OCI-LY7 (cell line): ENCODE measurements at regions not wholly inside any gene's neighbourhood (a gene's known extent, or its start where the extent isn't known, plus 50 kb on each side); places are given as distances from the start of the nearest gene placed in this dataset.

Experiments
- BruUV-seq: library from RNA; stranded (reverse); fragments of 400-500 nt; replicated peaks from 2 replicates; lab custom pipeline; 2021; lab: Mats Ljungman, UMichigan
- CTCF ChIA-PET: fragments of 300-600 bp; sonication (Branson Sonifier 250); formaldehyde crosslinking; loops from one replicate; lab custom pipeline; 2022; ENCODE audit warnings: antibody characterized with exemption; ENCODE audit not compliant: unreplicated experiment; lab: Charles Lee
- POLR2A ChIA-PET: fragments of 300-600 bp; sonication (Branson Sonifier 250); formaldehyde crosslinking; loops from one replicate; lab custom pipeline; 2022; ENCODE audit warnings: antibody characterized with exemption; lab: Charles Lee
- DNase-seq: peaks from one replicate; pipeline ENCODE4 v3.0.0-alpha.2; 2015; ENCODE audit warnings: low spot score
- H2AFZ ChIP-seq: fragments of 200-600 bp; sonication (generic), shearing (Covaris generic); 2 replicates; pipeline ENCODE4 v1.6.1; 2014; ENCODE audit warnings: mild to moderate bottlenecking, antibody characterized with exemption, low read length, moderate library complexity
- H3K27ac ChIP-seq: fragments of 200-600 bp; sonication (generic); 2 replicates; pipeline ENCODE4 v1.5.1; 2014; ENCODE audit warnings: mixed run types, low read depth, mild to moderate bottlenecking, moderate library complexity, low read length, inconsistent platforms; ENCODE audit not compliant: poor library complexity, severe bottlenecking
- H3K36me3 ChIP-seq: fragments of 200-600 bp; sonication (generic); 2 replicates; pipeline ENCODE4 v1.6.1; 2014; ENCODE audit warnings: mild to moderate bottlenecking, antibody characterized with exemption, low read length, moderate library complexity, mixed read lengths; ENCODE audit not compliant: insufficient read depth
- H3K4me1 ChIP-seq: fragments of 200-600 bp; sonication (generic); 2 replicates; pipeline ENCODE4 v1.5.1; 2014; ENCODE audit warnings: mild to moderate bottlenecking, low read length; ENCODE audit not compliant: insufficient read depth, poor library complexity, severe bottlenecking
- H3K4me2 ChIP-seq: fragments of 200-600 bp; sonication (generic); 2 replicates; pipeline ENCODE4 v1.6.1; 2014; ENCODE audit warnings: mild to moderate bottlenecking, low read length
- H3K4me3 ChIP-seq: fragments of 200-600 bp; sonication (generic); 2 replicates; pipeline ENCODE4 v1.5.1; 2014; ENCODE audit warnings: mild to moderate bottlenecking, low read depth, low read length; ENCODE audit not compliant: poor library complexity, severe bottlenecking
- H3K79me2 ChIP-seq: fragments of 200-600 bp; sonication (generic); 2 replicates; pipeline ENCODE4 v1.6.1; 2016; ENCODE audit warnings: low read depth, mild to moderate bottlenecking, low read length, moderate library complexity, mixed read lengths; ENCODE audit not compliant: insufficient read depth
- H3K9me2 ChIP-seq: fragments of 200-600 bp; sonication (generic); 2 replicates; pipeline ENCODE4 v1.6.1; 2016; ENCODE audit warnings: mild to moderate bottlenecking, low read length, mixed read lengths; ENCODE audit not compliant: insufficient read depth
- H3K9me3 ChIP-seq: fragments of 200-600 bp; sonication (generic); 2 replicates; pipeline ENCODE4 v1.6.1; 2014; ENCODE audit warnings: mild to moderate bottlenecking, mixed run types, low read length, mixed read lengths
- H4K20me1 ChIP-seq: fragments of 200-600 bp; sonication (generic); 2 replicates; pipeline ENCODE4 v1.6.1; 2014; ENCODE audit warnings: mild to moderate bottlenecking, antibody characterized with exemption, low read length, moderate library complexity, mixed read lengths; ENCODE audit not compliant: insufficient read depth
- CTCF ChIP-seq: fragments of 200-600 bp; sonication (generic); conservative IDR thresholded peaks from 2 replicates; pipeline ENCODE4 v1.5.1; 2014; ENCODE audit warnings: mild to moderate bottlenecking, antibody characterized with exemption, low read length, moderate library complexity, mixed read lengths
- EZH2phosphoT487 ChIP-seq: fragments of 200-600 bp; sonication (generic); IDR thresholded peaks from 2 replicates; pipeline ENCODE4 v1.6.1; 2018; ENCODE audit warnings: low read depth, borderline replicate concordance, mild to moderate bottlenecking, mixed run types, antibody characterized with exemption, low read length, moderate library complexity, mixed read lengths
- intact Hi-C: fragments of 100-400 bp; cut with micrococcal nuclease; formaldehyde crosslinking; loops from one replicate; pipeline ENCODE4 v1.10.0; 2022; ENCODE audit not compliant: unreplicated experiment

DNA sequence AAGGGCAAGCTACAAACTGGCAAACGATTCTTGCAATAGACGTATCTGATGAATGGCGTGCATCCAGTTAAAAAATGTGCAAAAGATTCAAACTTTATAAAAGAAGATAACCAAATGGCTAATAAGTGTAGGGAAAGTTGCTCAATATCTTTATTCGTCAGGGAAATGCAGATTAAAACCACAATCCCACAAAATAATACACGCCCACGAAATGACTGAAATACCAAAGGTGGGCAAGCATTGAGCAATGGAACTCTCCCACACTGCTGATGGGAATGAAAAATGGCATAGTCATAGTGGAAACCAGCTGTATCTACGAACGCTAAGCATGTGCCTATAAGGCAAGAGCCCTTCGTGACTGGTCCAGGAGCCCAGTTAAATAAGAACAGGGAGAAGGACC, 168.6 kb upstream of the SIX2 start:
- no peak for TF ChIP-seq CTCF
- TF ChIP-seq EZH2phosphoT487, result no peak

DNA sequence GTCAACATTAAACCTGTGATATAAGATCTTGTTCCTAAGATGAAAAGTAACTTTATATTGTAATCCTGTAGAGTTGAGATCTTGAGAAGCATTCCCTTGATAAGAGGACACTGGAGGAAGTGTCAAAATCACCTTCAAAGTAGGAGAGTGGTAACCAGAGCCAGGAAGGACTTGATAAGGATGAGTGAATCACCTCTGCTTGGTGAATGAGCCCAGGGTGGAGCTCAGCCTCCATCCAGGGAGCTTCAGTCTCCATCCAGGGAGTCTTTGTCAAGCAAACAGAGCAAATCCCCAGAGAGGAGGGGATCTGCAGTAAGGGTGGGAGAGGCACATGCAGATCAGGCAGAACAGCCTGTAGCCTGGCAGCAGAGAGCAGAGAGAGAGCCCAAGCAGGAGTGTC, 167.1 kb upstream of the SIX2 start:
- no TSS peak for BruUV-seq
- H3K9me3 ChIP-seq, result peaks cover 5% of the 10 kb centered on the region; the same call in 1 of the 2 replicates
- ChIA-PET POLR2A (interaction anchor here (0.6 to 1.5 kb wide), 2 partner anchors 19 to 25 kb away, joined by 3 to 4 read pairs; no protein-coding TSS in a partner anchor), CTCF (no interaction called here)
- DNase-seq, result no peak
- H3K27ac ChIP-seq, result no peak overlapping the region
- H3K79me2 ChIP-seq, result no peaks in the 10 kb centered on the region
- H4K20me1 ChIP-seq, result no peaks in the 10 kb centered on the region
- no peak overlapping the region for H3K4me2 ChIP-seq
- TF ChIP-seq CTCF, result no peak
- no peak for TF ChIP-seq EZH2phosphoT487
- H3K9me2 ChIP-seq, result no peaks in the 10 kb centered on the region
- H3K36me3 ChIP-seq, result no peaks in the 10 kb centered on the region
- peaks cover 40% of the 10 kb centered on the region for H3K4me1 ChIP-seq
- no peak overlapping the region for H3K4me3 ChIP-seq
- H2AFZ ChIP-seq, result no peak overlapping the region; the same call in 1 of the 2 replicates
- intact Hi-C loops, result no loop called here

More for the DNA sequence above, 168.6 kb upstream of the SIX2 start:
- no peak for DNase-seq
- Histone ChIP-seq H3K4me2 (no peak overlapping the region), H3K4me3 (no peak overlapping the region), H3K36me3 (no peaks in the 10 kb centered on the region), H3K27ac (no peak overlapping the region), H4K20me1 (no peaks in the 10 kb centered on the region), H3K9me2 (no peaks in the 10 kb centered on the region), H3K79me2 (no peaks in the 10 kb centered on the region), H3K4me1 (peaks cover 36% of the 10 kb centered on the region), H3K9me3 (peaks cover 5% of the 10 kb centered on the region; the same call in 1 of the 2 replicates), H2AFZ (no peak overlapping the region)
- ChIA-PET POLR2A (interaction anchor here (0.7 kb wide), 1 partner anchor 157 kb away, joined by 7 read pairs; no protein-coding TSS in a partner anchor), CTCF (no interaction called here)
- intact Hi-C loops, result no loop called here
- BruUV-seq, result no TSS peak

GRCh38 chr2:45173513-45173912, 164.3 kb upstream of the SIX2 start:
- no peak for DNase-seq
- Histone ChIP-seq H3K9me2 (no peaks in the 10 kb centered on the region), H3K79me2 (no peaks in the 10 kb centered on the region), H3K4me3 (no peak overlapping the region), H3K27ac (no peak overlapping the region), H4K20me1 (no peaks in the 10 kb centered on the region), H3K4me2 (no peak overlapping the region), H3K4me1 (peaks cover 14% of the 10 kb centered on the region), H2AFZ (no peak overlapping the region), H3K9me3 (peaks cover 5% of the 10 kb centered on the region; the same call in 1 of the 2 replicates), H3K36me3 (no peaks in the 10 kb centered on the region)
- ChIA-PET POLR2A (interaction anchor here (0.8 kb wide), 1 partner anchor 8 kb away, joined by 4 read pairs; no protein-coding TSS in a partner anchor), CTCF (no interaction called here)
- intact Hi-C loops, result no loop called here
- TF ChIP-seq CTCF (no peak), EZH2phosphoT487 (no peak)
- BruUV-seq, result no TSS peak
